ENCODE measurements at regions not wholly inside any gene's neighbourhood (a gene's known extent, or its start where the extent isn't known, plus 50 kb on each side); places are given as distances from the start of the nearest gene placed in this dataset.

DNA sequence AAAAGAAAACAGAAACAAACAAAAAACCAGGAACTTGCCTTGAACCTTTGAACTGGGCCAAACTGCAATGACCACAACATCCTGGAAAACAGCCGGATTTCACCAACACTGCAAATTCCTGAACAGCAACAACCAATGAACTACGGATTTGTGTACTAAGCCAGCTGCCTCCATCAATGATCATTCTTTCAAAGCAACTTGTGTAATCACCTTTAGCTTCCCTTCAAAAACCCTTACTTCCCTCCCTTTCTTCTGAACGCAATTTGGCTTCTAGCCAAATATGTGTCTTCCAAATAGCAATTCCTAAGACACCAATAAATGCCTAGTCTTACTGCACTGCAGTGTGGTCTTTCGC, 98.5 kb upstream of the FAM47C start:
- Histone ChIP-seq H4K12ac (ENCODE audit: low read depth, low read length) (no peak overlapping the region), H2BK12ac (ENCODE audit: low read length) (no peak overlapping the region), H3K23ac (ENCODE audit: low read length) (no peak overlapping the region), H3K4me3 (ENCODE audit: low read depth, low read length) (no peak overlapping the region), H3K27me3 (ENCODE audit: insufficient read depth, low read length) (no peaks in the 10 kb centered on the region), H3K4me1 (ENCODE audit: control insufficient read depth in 1 of 2, insufficient read depth in 2 of 2, low read length in 2 of 2) (no peaks in the 10 kb centered on the region), H2BK120ac (ENCODE audit: insufficient read depth, low read length, poor library complexity) (no peak overlapping the region), H3K79me2 (ENCODE audit: control insufficient read depth, insufficient read depth, low read length, poor library complexity) (no peaks in the 10 kb centered on the region), H3K4ac (ENCODE audit: low read depth, low read length) (no peak overlapping the region), H2BK5ac (ENCODE audit: low read depth, low read length, poor library complexity) (no peak overlapping the region), H3K9me3 (ENCODE audit: insufficient read depth, low read depth, low read length) (no peaks in the 10 kb centered on the region), H3K79me1 (ENCODE audit: low read length) (no peaks in the 10 kb centered on the region), H3K18ac (ENCODE audit: low read length) (no peak overlapping the region), H3K4me2 (ENCODE audit: low read length) (no peak overlapping the region), H4K8ac (ENCODE audit: low read depth, low read length) (no peak overlapping the region), H2AK5ac (ENCODE audit: low read length) (no peak overlapping the region), H3K9ac (ENCODE audit: low read length) (no peak overlapping the region), H3K27ac (ENCODE audit: low read depth, low read length) (no peak overlapping the region), H2AFZ (ENCODE audit: insufficient read depth, low read length, poor library complexity) (no peak overlapping the region), H3K14ac (ENCODE audit: low read length) (no peak overlapping the region), H4K91ac (ENCODE audit: low read depth, low read length) (no peak overlapping the region), H3K36me3 (ENCODE audit: control insufficient read depth in 1 of 2, insufficient read depth in 2 of 2, low read length in 2 of 2) (no peaks in the 10 kb centered on the region)
- WGBS (ENCODE audit: extremely low coverage, insufficient coverage, insufficient read length), result no CpG with 5 or more reads among the region's 4 CpGs
- DNase-seq, result no peak

DNA sequence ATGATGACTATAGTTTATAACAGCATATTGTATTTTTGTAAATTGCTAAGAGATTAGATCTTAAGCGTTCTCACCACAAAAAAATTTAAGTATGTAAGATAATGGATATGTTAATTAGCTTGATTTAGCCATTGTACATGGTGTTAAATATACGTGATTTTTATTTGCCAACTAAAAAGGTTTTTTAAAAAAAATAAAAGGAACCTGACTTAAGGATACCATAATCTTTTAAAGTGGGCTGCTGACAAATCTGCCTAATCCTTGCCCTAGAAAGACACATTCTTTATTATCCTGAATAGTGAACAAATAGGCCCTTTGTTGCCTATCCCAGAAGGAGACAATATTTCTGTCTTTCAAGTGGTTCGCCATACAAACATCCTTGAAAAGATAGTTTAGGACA, 94.6 kb upstream of the FAM47C start:
- Histone ChIP-seq H3K14ac (ENCODE audit: low read length) (no peak overlapping the region), H3K27me3 (ENCODE audit: insufficient read depth, low read length) (no peaks in the 10 kb centered on the region), H4K8ac (ENCODE audit: low read depth, low read length) (no peak overlapping the region), H2AFZ (ENCODE audit: insufficient read depth, low read length, poor library complexity) (no peak overlapping the region), H3K18ac (ENCODE audit: low read length) (no peak overlapping the region), H3K9ac (ENCODE audit: low read length) (no peak overlapping the region), H2AK5ac (ENCODE audit: low read length) (no peak overlapping the region), H2BK120ac (ENCODE audit: insufficient read depth, low read length, poor library complexity) (no peak overlapping the region), H3K79me1 (ENCODE audit: low read length) (no peaks in the 10 kb centered on the region), H3K36me3 (ENCODE audit: control insufficient read depth in 1 of 2, insufficient read depth in 2 of 2, low read length in 2 of 2) (no peaks in the 10 kb centered on the region), H2BK5ac (ENCODE audit: low read depth, low read length, poor library complexity) (no peak overlapping the region), H3K4ac (ENCODE audit: low read depth, low read length) (no peak overlapping the region), H3K4me2 (ENCODE audit: low read length) (no peak overlapping the region), H3K79me2 (ENCODE audit: control insufficient read depth, insufficient read depth, low read length, poor library complexity) (no peaks in the 10 kb centered on the region), H3K4me3 (ENCODE audit: low read depth, low read length) (no peak overlapping the region), H4K12ac (ENCODE audit: low read depth, low read length) (no peak overlapping the region), H4K91ac (ENCODE audit: low read depth, low read length) (no peak overlapping the region), H3K4me1 (ENCODE audit: control insufficient read depth in 1 of 2, insufficient read depth in 2 of 2, low read length in 2 of 2) (no peaks in the 10 kb centered on the region), H2BK12ac (ENCODE audit: low read length) (no peak overlapping the region), H3K9me3 (ENCODE audit: insufficient read depth, low read depth, low read length) (no peaks in the 10 kb centered on the region), H3K27ac (ENCODE audit: low read depth, low read length) (no peak overlapping the region), H3K23ac (ENCODE audit: low read length) (no peak overlapping the region)
- no CpG with 5 or more reads among the region's 3 CpGs for WGBS (ENCODE audit: extremely low coverage, insufficient coverage, insufficient read length)
- DNase-seq, result no peak

DNA sequence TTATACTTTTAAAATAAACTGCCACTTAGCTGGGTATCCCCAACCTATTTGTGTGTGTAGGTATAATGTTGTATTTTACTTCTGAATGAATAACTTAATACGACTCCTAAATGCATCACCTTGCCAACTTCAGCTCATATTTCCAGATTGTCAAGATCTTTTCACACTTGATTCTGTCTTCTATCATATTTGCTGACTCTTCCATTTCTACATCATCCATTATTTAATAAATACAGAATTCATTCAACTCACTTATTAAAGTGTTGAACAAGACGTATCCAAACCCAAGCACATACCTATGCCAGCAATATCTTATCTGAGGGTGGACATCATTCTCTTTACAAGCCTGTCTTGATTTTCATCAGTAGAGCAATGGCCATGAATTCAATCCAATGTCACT, 91.2 kb upstream of the FAM47C start:
- H3K14ac ChIP-seq (ENCODE audit: low read length), result no peak overlapping the region
- no peak overlapping the region for H4K91ac ChIP-seq (ENCODE audit: low read depth, low read length)
- H3K79me2 ChIP-seq (ENCODE audit: control insufficient read depth, insufficient read depth, low read length, poor library complexity), result no peaks in the 10 kb centered on the region
- no peaks in the 10 kb centered on the region for H3K4me1 ChIP-seq (ENCODE audit: control insufficient read depth in 1 of 2, insufficient read depth in 2 of 2, low read length in 2 of 2)
- H2AFZ ChIP-seq (ENCODE audit: insufficient read depth, low read length, poor library complexity), result no peak overlapping the region
- H3K23ac ChIP-seq (ENCODE audit: low read length), result no peak overlapping the region
- no peak overlapping the region for H3K9ac ChIP-seq (ENCODE audit: low read length)
- no peak for DNase-seq
- H3K36me3 ChIP-seq (ENCODE audit: control insufficient read depth in 1 of 2, insufficient read depth in 2 of 2, low read length in 2 of 2), result no peaks in the 10 kb centered on the region
- no peak overlapping the region for H2AK5ac ChIP-seq (ENCODE audit: low read length)
- H4K8ac ChIP-seq (ENCODE audit: low read depth, low read length), result no peak overlapping the region
- WGBS (ENCODE audit: extremely low coverage, insufficient coverage, insufficient read length), result no CpG with 5 or more reads among the region's 2 CpGs
- no peak overlapping the region for H2BK12ac ChIP-seq (ENCODE audit: low read length)
- no peak overlapping the region for H2BK5ac ChIP-seq (ENCODE audit: low read depth, low read length, poor library complexity)
- no peaks in the 10 kb centered on the region for H3K27me3 ChIP-seq (ENCODE audit: insufficient read depth, low read length)
- H2BK120ac ChIP-seq (ENCODE audit: insufficient read depth, low read length, poor library complexity), result no peak overlapping the region
- H3K4me3 ChIP-seq (ENCODE audit: low read depth, low read length), result no peak overlapping the region
- H3K18ac ChIP-seq (ENCODE audit: low read length), result no peak overlapping the region
- no peak overlapping the region for H4K12ac ChIP-seq (ENCODE audit: low read depth, low read length)
- no peaks in the 10 kb centered on the region for H3K9me3 ChIP-seq (ENCODE audit: insufficient read depth, low read depth, low read length)
- H3K4ac ChIP-seq (ENCODE audit: low read depth, low read length), result no peak overlapping the region
- no peak overlapping the region for H3K27ac ChIP-seq (ENCODE audit: low read depth, low read length)
- H3K4me2 ChIP-seq (ENCODE audit: low read length), result no peak overlapping the region
- H3K79me1 ChIP-seq (ENCODE audit: low read length), result no peaks in the 10 kb centered on the region

DNA sequence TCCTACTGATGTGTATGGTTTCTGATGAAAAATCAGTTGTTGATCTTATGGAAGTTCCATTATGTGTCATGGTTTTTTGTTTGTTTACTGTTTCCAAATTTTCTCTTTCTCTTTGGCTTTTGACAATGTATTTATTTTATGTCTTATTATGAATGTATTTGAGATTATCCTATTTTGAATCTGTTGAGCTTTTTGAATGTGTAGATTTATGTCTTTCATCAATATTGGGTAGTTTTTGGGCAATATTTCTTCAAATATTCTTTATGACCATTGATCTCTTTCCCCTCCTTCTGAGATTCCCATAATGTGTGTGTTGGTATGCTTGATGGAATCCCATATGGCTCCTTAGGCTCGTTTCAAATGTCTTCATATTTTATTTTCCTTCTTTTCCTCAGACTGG, 80.5 kb upstream of the FAM47C start:
- Histone ChIP-seq H3K4me2 (ENCODE audit: low read length) (no peak overlapping the region), H3K4me1 (ENCODE audit: control insufficient read depth in 1 of 2, insufficient read depth in 2 of 2, low read length in 2 of 2) (no peaks in the 10 kb centered on the region), H4K8ac (ENCODE audit: low read depth, low read length) (no peak overlapping the region), H2BK120ac (ENCODE audit: insufficient read depth, low read length, poor library complexity) (no peak overlapping the region), H4K12ac (ENCODE audit: low read depth, low read length) (no peak overlapping the region), H3K79me2 (ENCODE audit: control insufficient read depth, insufficient read depth, low read length, poor library complexity) (no peaks in the 10 kb centered on the region), H3K23ac (ENCODE audit: low read length) (no peak overlapping the region), H4K91ac (ENCODE audit: low read depth, low read length) (no peak overlapping the region), H3K4me3 (ENCODE audit: low read depth, low read length) (no peak overlapping the region), H2BK12ac (ENCODE audit: low read length) (no peak overlapping the region), H3K14ac (ENCODE audit: low read length) (no peak overlapping the region), H2AFZ (ENCODE audit: insufficient read depth, low read length, poor library complexity) (no peak overlapping the region), H3K9me3 (ENCODE audit: insufficient read depth, low read depth, low read length) (no peaks in the 10 kb centered on the region), H2AK5ac (ENCODE audit: low read length) (no peak overlapping the region), H3K18ac (ENCODE audit: low read length) (no peak overlapping the region), H3K36me3 (ENCODE audit: control insufficient read depth in 1 of 2, insufficient read depth in 2 of 2, low read length in 2 of 2) (no peaks in the 10 kb centered on the region), H3K9ac (ENCODE audit: low read length) (no peak overlapping the region), H3K27ac (ENCODE audit: low read depth, low read length) (no peak overlapping the region), H3K4ac (ENCODE audit: low read depth, low read length) (no peak overlapping the region), H2BK5ac (ENCODE audit: low read depth, low read length, poor library complexity) (no peak overlapping the region), H3K79me1 (ENCODE audit: low read length) (no peaks in the 10 kb centered on the region), H3K27me3 (ENCODE audit: insufficient read depth, low read length) (no peaks in the 10 kb centered on the region)
- WGBS (ENCODE audit: extremely low coverage, insufficient coverage, insufficient read length), result no CpG with 5 or more reads among the region's 1 CpG
- no peak for DNase-seq

DNA sequence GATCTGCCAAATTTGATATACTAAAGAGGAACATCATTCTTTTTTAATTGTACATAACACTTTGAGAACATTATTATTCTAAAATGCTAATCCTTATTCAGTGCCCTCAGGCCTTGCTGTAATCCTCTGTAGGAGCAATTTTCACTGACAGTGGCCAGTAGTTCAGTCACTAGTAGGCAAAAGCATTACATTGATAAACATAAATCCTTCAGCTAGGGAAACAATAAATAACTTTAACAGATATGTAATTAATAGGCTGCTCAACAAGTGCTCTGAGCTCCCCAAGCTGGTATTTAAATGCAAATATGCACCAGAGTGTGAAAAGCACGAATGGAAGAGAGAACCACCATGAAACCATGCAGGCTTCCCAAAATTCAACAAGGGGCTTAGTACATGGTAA, 77.7 kb upstream of the FAM47C start:
- no peak overlapping the region for H3K14ac ChIP-seq (ENCODE audit: low read length)
- DNase-seq, result no peak
- H2BK120ac ChIP-seq (ENCODE audit: insufficient read depth, low read length, poor library complexity), result no peak overlapping the region
- H3K27ac ChIP-seq (ENCODE audit: low read depth, low read length), result no peak overlapping the region
- no peaks in the 10 kb centered on the region for H3K36me3 ChIP-seq (ENCODE audit: control insufficient read depth in 1 of 2, insufficient read depth in 2 of 2, low read length in 2 of 2)
- H3K27me3 ChIP-seq (ENCODE audit: insufficient read depth, low read length), result no peaks in the 10 kb centered on the region
- H4K91ac ChIP-seq (ENCODE audit: low read depth, low read length), result no peak overlapping the region
- no peak overlapping the region for H3K4me3 ChIP-seq (ENCODE audit: low read depth, low read length)
- no peak overlapping the region for H3K23ac ChIP-seq (ENCODE audit: low read length)
- H3K79me1 ChIP-seq (ENCODE audit: low read length), result no peaks in the 10 kb centered on the region
- H2BK5ac ChIP-seq (ENCODE audit: low read depth, low read length, poor library complexity), result no peak overlapping the region
- H3K4me2 ChIP-seq (ENCODE audit: low read length), result no peak overlapping the region
- H4K8ac ChIP-seq (ENCODE audit: low read depth, low read length), result no peak overlapping the region
- H3K9me3 ChIP-seq (ENCODE audit: insufficient read depth, low read depth, low read length), result no peaks in the 10 kb centered on the region
- no peaks in the 10 kb centered on the region for H3K4me1 ChIP-seq (ENCODE audit: control insufficient read depth in 1 of 2, insufficient read depth in 2 of 2, low read length in 2 of 2)
- no CpG with 5 or more reads among the region's 1 CpG for WGBS (ENCODE audit: extremely low coverage, insufficient coverage, insufficient read length)
- H3K79me2 ChIP-seq (ENCODE audit: control insufficient read depth, insufficient read depth, low read length, poor library complexity), result no peaks in the 10 kb centered on the region
- no peak overlapping the region for H3K4ac ChIP-seq (ENCODE audit: low read depth, low read length)
- no peak overlapping the region for H3K18ac ChIP-seq (ENCODE audit: low read length)
- no peak overlapping the region for H2AK5ac ChIP-seq (ENCODE audit: low read length)
- no peak overlapping the region for H2BK12ac ChIP-seq (ENCODE audit: low read length)
- no peak overlapping the region for H4K12ac ChIP-seq (ENCODE audit: low read depth, low read length)
- no peak overlapping the region for H2AFZ ChIP-seq (ENCODE audit: insufficient read depth, low read length, poor library complexity)
- H3K9ac ChIP-seq (ENCODE audit: low read length), result no peak overlapping the region

All from trophoblast cell (in vitro differentiated cells and primary cell).